Endothelial cell of umbilical vein (primary cell): ENCODE measurements at regions not wholly inside any gene's neighbourhood (a gene's known extent, or its start where the extent isn't known, plus 50 kb on each side); places are given as distances from the start of the nearest gene placed in this dataset.

Source experiments
- CTCF ChIP-seq, 2 donors: IDR thresholded peaks; 1 replicate in 1 of 2; 2 replicates in 1 of 2; pipeline ENCODE4 v1.5.1; 2011; ENCODE audit warnings: low read length in 2 of 2, mild to moderate bottlenecking in 2 of 2, moderate library complexity in 2 of 2, control low read depth in 1 of 2, inconsistent platforms in 1 of 2, low read depth in 1 of 2; ENCODE audit not compliant: insufficient read depth in 1 of 2; ENCODE audit errors: extremely low read depth in 1 of 2
- POLR2A ChIP-seq: IDR thresholded peaks from 2 replicates; pipeline ENCODE4 v1.6.1; 2012; ENCODE audit warnings: low read depth, mild to moderate bottlenecking, control low read depth, low read length
- POLR2AphosphoS5 ChIP-seq: IDR thresholded peaks from 2 replicates; pipeline ENCODE4 v1.6.1; 2012; ENCODE audit warnings: low read depth, mild to moderate bottlenecking, control low read depth, low read length, moderate library complexity; ENCODE audit not compliant: insufficient read depth

- TF ChIP-seq CTCF (IDR thresholded peaks at IDR 0.05; ENCODE audit: extremely low read depth in 1 of 2, insufficient read depth in 1 of 2, low read depth in 1 of 2, low read length in 2 of 2): no peak
- no peak for TF ChIP-seq POLR2AphosphoS5
- TF ChIP-seq POLR2A: no peak
These were observed 895.9 kb upstream of the ADGRL4 start for GRCh38 chr1:79902418-79902817.
